NCI-H2171 treated with DMSO at 0.1 percent for 48 hours (cell line): ENCODE measurements at regions not wholly inside any gene's neighbourhood (a gene's known extent, or its start where the extent isn't known, plus 50 kb on each side); places are given as distances from the start of the nearest gene placed in this dataset.
A peak's percentile ranks its signal among the peaks of the same experiment; 100 is the strongest.

Experiments
- DNase-seq: peaks from one replicate; lab custom pipeline; 2025; lab: John Stamatoyannopoulos, UW

GRCh38 chr2:196316050-196316430 lies 144.7 kb upstream of the STK17B start:
- DNase-seq = no peak

- DNase-seq = no peak
Measured at GRCh38 chr2:196318517-196319377, 147.4 kb upstream of the STK17B start.

DNA sequence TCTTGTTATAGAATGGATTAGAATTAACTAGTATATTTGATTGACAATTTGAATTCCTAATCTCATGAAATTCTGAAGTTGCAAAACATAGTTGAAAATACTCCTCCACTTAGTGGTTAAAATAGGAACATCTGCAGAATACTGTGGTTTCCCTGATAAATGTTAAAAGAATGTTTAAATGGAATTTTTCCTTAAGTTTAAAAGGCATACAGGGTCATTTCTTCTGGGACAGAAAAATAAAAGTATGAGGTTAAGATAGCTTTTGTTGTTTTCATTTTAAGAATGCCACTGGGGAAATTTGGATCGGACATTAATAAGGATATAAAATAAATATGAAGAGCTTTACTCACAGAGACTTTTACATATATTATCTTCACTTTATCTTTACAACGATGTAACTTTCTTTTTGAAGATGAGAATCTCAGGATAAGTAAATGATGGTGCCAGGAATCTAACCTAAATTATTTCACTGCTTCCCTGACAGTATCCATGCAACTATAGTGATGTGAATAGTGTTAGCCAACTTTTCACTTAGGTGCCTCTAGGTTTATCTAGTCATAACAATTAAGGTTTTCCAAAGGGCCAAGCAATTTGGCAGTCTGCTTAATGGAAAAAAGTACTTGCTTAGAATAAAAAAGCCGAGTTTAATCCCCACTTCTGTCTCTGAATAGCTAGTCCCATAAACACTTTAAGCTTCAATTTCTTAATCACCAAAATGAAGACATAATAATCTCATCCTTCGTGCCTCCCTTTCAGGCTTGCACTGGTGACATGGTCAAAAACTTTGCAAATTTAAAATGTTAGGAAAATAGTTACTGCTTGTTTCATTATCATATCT lies 151.8 kb upstream of the STK17B start:
- no peak for DNase-seq

- DNase-seq = no peak
Measured at GRCh38 chr2:196324211-196324610, 152.8 kb upstream of the STK17B start.

DNA sequence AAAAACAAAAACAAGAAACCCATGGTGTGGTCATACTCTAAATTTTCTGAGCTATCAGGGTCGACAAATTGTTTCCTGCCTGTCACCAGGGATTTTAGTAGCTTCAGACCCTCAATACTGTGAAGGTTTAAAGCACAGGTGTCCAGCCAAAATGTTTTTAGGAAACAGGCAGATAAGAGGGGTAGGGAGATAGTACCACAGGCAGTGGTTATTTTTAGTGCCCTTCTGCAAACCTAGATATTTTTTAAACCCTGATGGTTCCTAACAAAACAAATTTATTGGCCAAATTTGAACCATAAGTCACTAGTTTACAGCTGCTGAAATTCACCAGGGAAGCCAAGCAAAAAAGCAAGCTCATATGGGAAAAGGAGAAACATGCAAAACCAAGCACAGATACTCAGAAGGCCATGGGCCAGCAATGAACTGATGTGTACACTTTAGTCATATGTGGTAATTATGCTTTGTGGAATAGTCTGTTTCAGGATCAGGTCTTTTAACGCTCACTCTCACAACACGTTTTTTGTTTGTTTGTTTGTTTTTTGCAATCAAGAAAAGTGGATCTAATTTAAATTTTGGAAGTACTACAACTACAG lies 156.8 kb upstream of the STK17B start:
- no peak for DNase-seq

GRCh38 chr2:196329959-196330358 lies 158.6 kb upstream of the STK17B start:
- no peak for DNase-seq

DNA sequence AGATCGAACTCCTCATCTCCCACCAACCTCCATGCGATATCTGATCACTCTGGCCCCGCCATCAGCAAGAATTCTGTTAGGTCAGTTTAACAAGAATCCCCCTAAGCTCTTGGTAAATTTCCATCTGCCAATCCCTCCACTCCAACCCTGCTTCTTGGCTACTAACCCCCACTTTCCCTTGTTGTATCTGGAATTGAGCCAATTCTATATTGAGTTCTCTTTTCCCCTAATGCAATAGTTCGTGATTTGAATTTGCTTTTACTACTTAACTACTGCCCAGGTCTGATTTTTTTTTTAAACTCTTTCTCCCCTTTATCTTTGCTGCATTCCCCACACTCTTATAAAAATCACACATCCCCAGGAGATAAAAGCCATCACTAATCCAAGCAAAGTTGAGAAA lies 159.3 kb upstream of the STK17B start:
- DNase-seq = peak; percentile 14

GRCh38 chr2:196331143-196331542 lies 159.8 kb upstream of the STK17B start:
- no peak for DNase-seq

DNA sequence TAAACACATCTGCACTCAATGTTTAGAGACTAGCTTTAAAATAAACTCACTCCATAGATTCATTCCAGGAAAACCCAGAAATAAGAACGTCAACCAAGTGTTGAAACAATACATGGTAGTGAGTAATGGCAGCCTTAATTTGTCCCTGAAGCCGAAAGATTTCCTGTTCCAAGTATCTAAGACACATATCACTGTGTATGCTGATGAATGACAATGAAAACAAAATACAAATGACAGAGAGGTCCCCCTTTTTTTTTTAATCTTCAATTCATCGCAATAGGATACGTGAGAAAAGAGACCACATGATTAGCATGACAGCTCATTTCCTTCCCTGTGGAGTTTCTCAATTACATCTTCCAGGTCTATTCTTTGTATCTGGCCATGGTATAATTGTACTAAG lies 160.5 kb upstream of the STK17B start:
- no peak for DNase-seq

GRCh38 chr2:196333397-196333796 lies 162.0 kb upstream of the STK17B start:
- DNase-seq = no peak

- DNase-seq = no peak
Measured at GRCh38 chr2:196334710-196335109, 163.3 kb upstream of the STK17B start.

DNA sequence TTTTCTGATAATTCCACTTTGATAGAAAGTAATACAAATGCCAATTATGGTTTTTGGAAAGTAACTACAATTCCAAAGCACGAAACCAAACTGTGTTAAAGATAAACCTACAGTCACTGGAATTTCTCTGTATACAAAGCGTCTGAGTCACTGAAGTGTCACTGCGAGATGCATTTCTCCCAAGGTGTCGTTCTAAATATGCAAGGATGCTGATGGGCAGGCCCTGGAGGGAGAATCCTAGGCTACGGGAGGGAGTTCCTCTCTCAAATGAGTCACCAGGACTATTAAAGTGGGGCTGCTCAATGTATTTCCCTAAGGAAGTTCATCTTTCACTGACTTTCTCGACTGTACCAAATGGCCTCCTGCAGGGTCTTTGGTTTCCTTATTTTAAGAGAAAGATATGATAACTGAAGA lies 163.8 kb upstream of the STK17B start:
- no peak for DNase-seq

GRCh38 chr2:196336207-196336606 lies 164.8 kb upstream of the STK17B start:
- DNase-seq = no peak

DNA sequence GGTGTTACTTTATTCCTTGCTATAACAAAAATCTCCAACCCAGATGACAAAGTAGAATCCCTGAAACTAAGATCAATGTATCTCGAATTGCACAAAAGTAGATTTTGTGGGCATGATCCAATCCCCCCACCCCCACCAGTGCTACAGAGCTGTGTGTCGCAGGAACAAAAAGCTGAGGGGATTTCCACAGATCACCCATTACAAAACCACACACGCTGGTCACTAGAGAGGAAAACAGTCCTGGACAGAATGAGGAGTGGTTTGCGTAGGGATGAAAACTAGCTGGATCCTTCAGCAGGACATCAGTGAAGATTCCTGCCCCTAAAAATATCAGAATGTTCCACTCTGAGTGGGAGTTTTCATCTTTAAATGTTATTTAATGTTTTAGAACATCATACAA lies 165.3 kb upstream of the STK17B start:
- no peak for DNase-seq

DNA sequence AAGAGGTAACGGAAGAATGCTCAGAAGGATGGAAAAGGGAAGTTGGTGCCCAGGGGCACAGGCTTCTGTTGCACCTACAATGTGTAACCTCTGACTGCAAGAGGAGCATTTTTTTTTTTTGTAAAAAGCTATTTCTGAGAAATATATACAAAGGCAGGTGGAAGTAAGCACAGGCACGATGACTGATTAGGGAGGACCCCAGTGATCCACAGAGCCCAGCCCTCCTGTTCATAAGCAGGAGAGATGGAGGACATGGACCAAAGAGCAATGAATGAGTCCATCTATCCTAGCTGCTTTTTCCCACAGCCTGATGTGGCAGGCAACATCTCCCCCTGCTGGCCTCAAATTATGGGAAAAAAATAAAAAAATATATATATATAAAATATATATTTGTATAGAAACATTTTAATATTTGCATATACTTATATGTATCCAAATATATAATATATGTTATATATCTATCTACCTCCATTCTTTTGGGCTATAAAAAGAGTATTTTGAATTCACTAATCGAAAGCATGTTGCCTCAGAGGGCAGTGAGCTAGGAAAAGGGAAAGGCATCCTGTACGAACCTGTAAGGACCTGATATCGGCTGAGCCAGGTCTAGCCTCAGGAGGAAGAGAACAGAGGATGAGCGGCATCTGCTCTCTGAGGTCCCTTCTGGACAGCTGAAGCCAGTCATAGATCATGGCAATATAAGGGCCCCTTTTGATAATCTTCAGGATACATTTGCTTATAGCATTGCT lies 166.0 kb upstream of the STK17B start:
- DNase-seq = no peak

DNA sequence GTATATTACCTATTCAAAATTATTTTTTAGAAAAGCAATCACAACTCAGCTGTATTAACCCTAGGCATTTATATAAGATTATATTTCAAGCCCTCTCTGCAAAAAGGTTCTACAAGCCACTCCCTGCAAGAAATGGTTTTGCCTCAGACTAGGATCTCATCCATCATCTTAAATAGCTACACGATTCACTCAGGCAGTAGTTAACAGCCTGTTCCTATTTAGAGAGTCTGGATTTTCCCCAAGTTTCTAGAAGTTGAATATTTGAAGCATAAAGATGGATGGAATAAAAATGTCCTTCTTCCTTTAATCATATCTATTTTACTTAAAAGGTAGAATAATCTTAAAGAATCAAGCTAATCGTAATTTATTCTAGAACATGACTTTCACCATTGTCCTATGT lies 167.1 kb upstream of the STK17B start:
- DNase-seq = no peak

- DNase-seq = no peak
Measured at GRCh38 chr2:196341277-196341841, 170.0 kb upstream of the STK17B start.

GRCh38 chr2:196344397-196344796 lies 173.0 kb upstream of the STK17B start:
- no peak for DNase-seq

- no peak for DNase-seq
Measured at GRCh38 chr2:196353717-196354116, 182.3 kb upstream of the STK17B start.

- no peak for DNase-seq
Measured at GRCh38 chr2:196354186-196354585, 182.8 kb upstream of the STK17B start.

DNA sequence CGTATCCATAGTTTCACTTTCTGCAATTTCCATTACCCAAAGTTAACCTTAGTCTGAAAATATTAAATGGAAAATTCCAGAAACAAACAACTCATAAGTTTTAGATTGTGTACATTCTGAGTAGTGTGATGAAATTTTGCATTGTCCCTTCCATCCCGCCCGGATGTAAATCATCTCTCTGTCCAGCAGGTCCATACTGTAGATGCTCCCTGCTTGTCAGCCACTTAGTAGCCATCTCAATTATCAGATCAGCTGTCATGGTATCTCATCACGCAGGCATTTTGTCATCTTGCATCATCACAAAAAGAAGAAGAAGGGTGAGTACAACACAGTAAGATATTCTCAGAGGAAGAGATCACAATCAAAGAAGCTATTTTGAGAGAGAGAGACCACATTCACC lies 185.0 kb upstream of the STK17B start:
- no peak for DNase-seq

GRCh38 chr2:196360650-196361049 lies 189.3 kb upstream of the STK17B start:
- no peak for DNase-seq
